A549 (cell line): ENCODE measurements at regions not wholly inside any gene's neighbourhood (a gene's known extent, or its start where the extent isn't known, plus 50 kb on each side); places are given as distances from the start of the nearest gene placed in this dataset.

ENCODE experiments used
- ATAC-seq, 2 experiments: fragments of 200-7000 bp in 1 of 2; fragments of >200 bp in 1 of 2; cut with Nextera tagmentation in 1 of 2; cut with Tn5 transposase in 1 of 2; 3 replicates each; pipeline versions ENCODE4 v1.8.0 to v1.9.1; 2018 to 2020; ENCODE audit warnings: mild to moderate bottlenecking in 1 of 2, moderate library complexity in 1 of 2
- CTCF ChIA-PET: fragments of 300-600 bp; sonication (Branson Sonifier 250); formaldehyde crosslinking; extraction: SDS; loops from one replicate; lab custom pipeline; 2021; ENCODE audit warnings: antibody characterized with exemption, inconsistent platforms; lab: Yijun Ruan, JAX
- POLR2A ChIA-PET: fragments of 350-600 bp; formaldehyde crosslinking; extraction: SDS; loops from one replicate; lab custom pipeline; 2021; ENCODE audit warnings: antibody characterized with exemption, inconsistent platforms; lab: Yijun Ruan, JAX
- DNase-seq, 2 experiments: peaks; one replicate each; pipeline versions ENCODE4 v3.0.0 to v3.0.0-alpha.2; 2011 to 2016; ENCODE audit warnings: low read depth in 1 of 2, low spot score in 1 of 2
- FAIRE-seq: peaks from 2 replicates; lab custom pipeline; 2011; peaks lifted over from hg19 to GRCh38; lab: Jason Lieb, UNC
- H3K27ac ChIP-seq, 2 experiments: fragments of >200 bp; sonication (Bioruptor Twin); formaldehyde crosslinking; 3 replicates each; pipeline ENCODE4 v1.5.1; 2016 to 2017
- H3K4me1 ChIP-seq: fragments of >200 bp; sonication (Bioruptor Twin); formaldehyde crosslinking; 3 replicates; pipeline ENCODE4 v1.6.1; 2016
- H3K4me2 ChIP-seq: fragments of >200 bp; sonication (Bioruptor Twin); formaldehyde crosslinking; 3 replicates; pipeline ENCODE4 v1.6.1; 2016
- H3K4me3 ChIP-seq: fragments of >200 bp; sonication (Bioruptor Twin); formaldehyde crosslinking; 3 replicates; pipeline ENCODE4 v1.5.1; 2016
- H3K9me3 ChIP-seq: fragments of >200 bp; sonication (Bioruptor Twin); formaldehyde crosslinking; 3 replicates; pipeline ENCODE4 v1.6.1; 2016
- BHLHE40 ChIP-seq: IDR thresholded peaks from 2 replicates; pipeline ENCODE4 v1.6.1; 2012; ENCODE audit warnings: low read depth, low read length, inconsistent platforms
- CBX8 ChIP-seq: fragments of 200-600 bp; sonication (generic); IDR thresholded peaks from 2 replicates; pipeline ENCODE4 v1.6.1; 2016
- CEBPB ChIP-seq, 2 experiments: fragments of >200 bp in 1 of 2; sonication (Bioruptor Twin) in 1 of 2; formaldehyde crosslinking in 1 of 2; IDR thresholded peaks; 2 replicates each; pipeline ENCODE4 v1.6.1; 2012 to 2016
- CHD4 ChIP-seq: fragments of 200-600 bp; sonication (generic); IDR thresholded peaks from 2 replicates; pipeline ENCODE4 v1.6.1; 2016; ENCODE audit warnings: antibody characterized with exemption, mild to moderate bottlenecking, borderline replicate concordance
- EHMT2 ChIP-seq: fragments of 200-600 bp; sonication (generic); IDR thresholded peaks from 2 replicates; pipeline ENCODE4 v1.6.1; 2016; ENCODE audit warnings: antibody characterized with exemption, low read depth, mild to moderate bottlenecking, moderate library complexity
- ESRRA ChIP-seq: fragments of 150-350 bp; IDR thresholded peaks from 2 replicates; pipeline ENCODE4 v1.6.1; 2014; ENCODE audit warnings: mild to moderate bottlenecking, low read length, borderline replicate concordance
- FOSL2 ChIP-seq, 2 experiments: fragments of 450-650 bp in 1 of 2; fragments of >200 bp in 1 of 2; sonication (Bioruptor Twin) in 1 of 2; formaldehyde crosslinking; IDR thresholded peaks; 2 replicates each; pipeline versions ENCODE4 v1.5.0 to v1.6.1; 2016 to 2020; ENCODE audit warnings: mild to moderate bottlenecking in 1 of 2, moderate library complexity in 1 of 2
- GATA3 ChIP-seq: IDR thresholded peaks from 2 replicates; pipeline ENCODE4 v1.6.1; 2012; ENCODE audit warnings: borderline replicate concordance
- HEYL ChIP-seq: fragments of 250-450 bp; sonication (Bioruptor Pico); IDR thresholded peaks from 2 replicates; pipeline ENCODE4 v1.8.0; 2021; ENCODE audit warnings: mild to moderate bottlenecking, moderate library complexity
- HOXA7 ChIP-seq: fragments of 250-450 bp; sonication (Bioruptor Pico); IDR thresholded peaks from 2 replicates; pipeline ENCODE4 v1.5.0; 2020; ENCODE audit warnings: mild to moderate bottlenecking, moderate library complexity
- MAFK ChIP-seq: fragments of 450-650 bp; IDR thresholded peaks from 2 replicates; pipeline ENCODE4 v1.6.1; 2014; ENCODE audit not compliant: partially characterized antibody
- PHF8 ChIP-seq: fragments of 200-600 bp; sonication (generic); IDR thresholded peaks from 2 replicates; pipeline ENCODE4 v1.6.1; 2016; ENCODE audit warnings: low read depth, mild to moderate bottlenecking, antibody characterized with exemption, moderate library complexity, borderline replicate concordance
- POLR2A ChIP-seq: IDR thresholded peaks from 2 replicates; pipeline ENCODE4 v1.6.1; 2012; ENCODE audit warnings: mild to moderate bottlenecking, low read length
- POLR2AphosphoS2 ChIP-seq: conservative IDR thresholded peaks from 2 replicates; pipeline ENCODE4 v1.6.1; 2012; ENCODE audit warnings: low read length, improper control_type of control experiment, inconsistent platforms
- RNF2 ChIP-seq: fragments of 200-600 bp; sonication (generic); IDR thresholded peaks from 2 replicates; pipeline ENCODE4 v1.6.1; 2016; ENCODE audit warnings: low read depth, mild to moderate bottlenecking, antibody characterized with exemption, moderate library complexity, borderline replicate concordance
- SMC3 ChIP-seq: fragments of >200 bp; sonication (Bioruptor Twin); formaldehyde crosslinking; IDR thresholded peaks from 3 replicates; pipeline ENCODE4 v1.6.1; 2018; ENCODE audit warnings: inconsistent platforms
- TFCP2L1 ChIP-seq: fragments of 250-450 bp; sonication (Bioruptor Pico); IDR thresholded peaks from 2 replicates; pipeline ENCODE4 v1.5.0; 2021; ENCODE audit warnings: mild to moderate bottlenecking
- ZC3H11A ChIP-seq: fragments of 450-650 bp; IDR thresholded peaks from 2 replicates; pipeline ENCODE4 v1.6.1; 2014; ENCODE audit warnings: antibody characterized with exemption, mild to moderate bottlenecking
- ZFP36 ChIP-seq: fragments of 450-650 bp; IDR thresholded peaks from 2 replicates; pipeline ENCODE4 v1.6.1; 2014; ENCODE audit warnings: borderline replicate concordance; ENCODE audit not compliant: partially characterized antibody
- ZNF302 ChIP-seq: fragments of 250-450 bp; sonication (Bioruptor Pico); IDR thresholded peaks from 2 replicates; pipeline ENCODE4 v1.9.0; 2021; ENCODE audit warnings: inconsistent platforms, mild to moderate bottlenecking, moderate library complexity
- ZSCAN20 ChIP-seq: fragments of 250-450 bp; sonication (Bioruptor Pico); IDR thresholded peaks from 2 replicates; pipeline ENCODE4 v1.8.0; 2022; ENCODE audit warnings: mild to moderate bottlenecking, moderate library complexity
- WGBS: methylation state at CpG from one replicate; pipeline ENCODE4 v1.1.6; 2017; ENCODE audit errors: missing lambda C conversion rate; 5-methylcytosine and 5-hydroxymethylcytosine counted together
- TF ChIP-seq, protein P1 (sequence below): IDR thresholded peaks from 2 replicates; pipeline ENCODE4 v1.6.1; 2012; ENCODE audit warnings: low read depth, borderline replicate concordance
- TF ChIP-seq, protein P2 (sequence below): fragments of 250-450 bp; sonication (Bioruptor Pico); IDR thresholded peaks from 2 replicates; pipeline ENCODE4 v1.5.0; 2020; ENCODE audit warnings: low read depth, mild to moderate bottlenecking, moderate library complexity
- TF ChIP-seq, protein P3 (sequence below): IDR thresholded peaks from 2 replicates; pipeline ENCODE4 v1.6.1; 2012
- TF ChIP-seq, protein P4 (sequence below): fragments of >200 bp; sonication (Bioruptor Twin); formaldehyde crosslinking; IDR thresholded peaks from 3 replicates; pipeline ENCODE4 v1.5.1; 2016
- TF ChIP-seq, protein P5 (sequence below): IDR thresholded peaks from 2 replicates; pipeline ENCODE4 v1.6.1; 2012

DNA sequence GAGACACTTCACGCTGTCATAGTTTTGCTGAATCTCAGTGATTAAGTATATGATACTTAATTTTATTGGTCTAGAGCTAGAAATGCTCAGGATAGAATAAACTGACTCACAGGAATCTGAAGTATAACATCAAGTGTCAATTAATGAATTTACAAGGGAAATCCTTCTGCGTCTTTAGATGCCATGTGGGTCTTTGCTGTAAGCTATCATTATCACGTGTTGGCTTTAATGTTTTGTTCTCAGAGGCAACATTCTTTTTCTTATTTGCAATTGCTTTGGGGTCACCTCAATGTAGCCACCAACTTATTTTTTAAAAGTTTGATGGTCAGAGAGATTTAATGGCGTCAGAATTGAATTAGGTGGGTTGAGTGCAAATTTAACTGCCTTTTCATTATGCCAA is 680.1 kb upstream of the PTBP2 start:
- DNase-seq (no peak), ATAC-seq (no peak), FAIRE-seq (no peak)
- TF ChIP-seq POLR2A (no peak), BHLHE40 (no peak), SMC3 (no peak), ZC3H11A (no peak), GATA3 (no peak), MAFK (no peak), PHF8 (no peak), CEBPB (IDR thresholded peaks at IDR 0.05) (no peak), RNF2 (no peak), TFCP2L1 (CRISPR knock-in tag) (no peak), HOXA7 (CRISPR knock-in tag) (no peak), ZFP36 (no peak), CHD4 (no peak), EHMT2 (no peak), HEYL (no peak), ZNF302 (no peak)
- TF ChIP-seq, protein P1, sequence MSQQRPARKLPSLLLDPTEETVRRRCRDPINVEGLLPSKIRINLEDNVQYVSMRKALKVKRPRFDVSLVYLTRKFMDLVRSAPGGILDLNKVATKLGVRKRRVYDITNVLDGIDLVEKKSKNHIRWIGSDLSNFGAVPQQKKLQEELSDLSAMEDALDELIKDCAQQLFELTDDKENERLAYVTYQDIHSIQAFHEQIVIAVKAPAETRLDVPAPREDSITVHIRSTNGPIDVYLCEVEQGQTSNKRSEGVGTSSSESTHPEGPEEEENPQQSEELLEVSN, result no peak
- TF ChIP-seq, protein P2, sequence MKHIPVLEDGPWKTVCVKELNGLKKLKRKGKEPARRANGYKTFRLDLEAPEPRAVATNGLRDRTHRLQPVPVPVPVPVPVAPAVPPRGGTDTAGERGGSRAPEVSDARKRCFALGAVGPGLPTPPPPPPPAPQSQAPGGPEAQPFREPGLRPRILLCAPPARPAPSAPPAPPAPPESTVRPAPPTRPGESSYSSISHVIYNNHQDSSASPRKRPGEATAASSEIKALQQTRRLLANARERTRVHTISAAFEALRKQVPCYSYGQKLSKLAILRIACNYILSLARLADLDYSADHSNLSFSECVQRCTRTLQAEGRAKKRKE (CRISPR knock-in tag), result no peak
- TF ChIP-seq, protein P3, sequence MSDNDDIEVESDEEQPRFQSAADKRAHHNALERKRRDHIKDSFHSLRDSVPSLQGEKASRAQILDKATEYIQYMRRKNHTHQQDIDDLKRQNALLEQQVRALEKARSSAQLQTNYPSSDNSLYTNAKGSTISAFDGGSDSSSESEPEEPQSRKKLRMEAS, result no peak
- TF ChIP-seq, protein P4, sequence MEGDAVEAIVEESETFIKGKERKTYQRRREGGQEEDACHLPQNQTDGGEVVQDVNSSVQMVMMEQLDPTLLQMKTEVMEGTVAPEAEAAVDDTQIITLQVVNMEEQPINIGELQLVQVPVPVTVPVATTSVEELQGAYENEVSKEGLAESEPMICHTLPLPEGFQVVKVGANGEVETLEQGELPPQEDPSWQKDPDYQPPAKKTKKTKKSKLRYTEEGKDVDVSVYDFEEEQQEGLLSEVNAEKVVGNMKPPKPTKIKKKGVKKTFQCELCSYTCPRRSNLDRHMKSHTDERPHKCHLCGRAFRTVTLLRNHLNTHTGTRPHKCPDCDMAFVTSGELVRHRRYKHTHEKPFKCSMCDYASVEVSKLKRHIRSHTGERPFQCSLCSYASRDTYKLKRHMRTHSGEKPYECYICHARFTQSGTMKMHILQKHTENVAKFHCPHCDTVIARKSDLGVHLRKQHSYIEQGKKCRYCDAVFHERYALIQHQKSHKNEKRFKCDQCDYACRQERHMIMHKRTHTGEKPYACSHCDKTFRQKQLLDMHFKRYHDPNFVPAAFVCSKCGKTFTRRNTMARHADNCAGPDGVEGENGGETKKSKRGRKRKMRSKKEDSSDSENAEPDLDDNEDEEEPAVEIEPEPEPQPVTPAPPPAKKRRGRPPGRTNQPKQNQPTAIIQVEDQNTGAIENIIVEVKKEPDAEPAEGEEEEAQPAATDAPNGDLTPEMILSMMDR, result no peak
- Histone ChIP-seq H3K4me3 (no peak overlapping the region), H3K27ac (no peak overlapping the region), H3K4me1 (no peaks in the 10 kb centered on the region), H3K9me3 (no peaks in the 10 kb centered on the region), H3K4me2 (no peak overlapping the region)
- CTCF ChIA-PET, result no interaction called here
- 26% methylated on average over 4 of the region's 4 CpGs for WGBS
- POLR2A ChIA-PET, result no interaction called here

DNA sequence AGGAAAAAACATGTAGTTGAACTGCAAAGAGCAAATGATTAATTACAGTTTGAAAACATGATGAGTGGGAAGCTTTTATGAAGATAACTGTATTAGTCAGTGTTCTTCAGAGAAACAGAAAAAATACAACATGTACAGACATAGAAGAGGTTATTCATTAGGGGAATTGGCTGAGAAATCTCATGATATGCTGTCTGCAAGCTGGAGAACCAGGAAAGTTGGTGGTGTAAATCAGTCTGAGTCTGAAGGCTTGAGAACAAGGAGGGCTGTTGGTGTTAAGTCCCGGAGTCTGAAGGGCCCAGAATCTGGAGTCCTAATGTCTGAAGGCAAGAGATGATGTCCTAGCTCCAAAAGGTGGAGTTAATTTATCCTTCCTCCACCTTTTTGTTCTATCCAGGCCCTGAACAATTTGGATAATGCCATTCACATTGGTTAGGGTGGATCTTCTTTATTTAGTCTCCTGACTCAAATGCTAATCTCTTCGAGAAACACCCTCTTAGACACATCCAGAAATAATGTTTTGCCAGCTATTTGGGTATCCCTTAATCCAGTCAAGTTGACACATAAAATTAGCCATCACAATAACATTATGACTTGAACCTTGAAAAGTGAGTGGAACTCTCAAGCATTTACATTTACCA is 672.9 kb upstream of the PTBP2 start:
- Histone ChIP-seq H3K4me2 (no peak overlapping the region), H3K4me3 (no peak overlapping the region), H3K4me1 (no peaks in the 10 kb centered on the region), H3K9me3 (no peaks in the 10 kb centered on the region), H3K27ac (no peak overlapping the region)
- 15% methylated on average over 2 of the region's 2 CpGs for whole genome bisulfite sequencing
- ChIA-PET POLR2A (no interaction called here), CTCF (no interaction called here)
- ATAC-seq (no peak), FAIRE-seq (no peak), DNase-seq (no peak)
- TF ChIP-seq FOSL2 (IDR thresholded peaks at IDR 0.05), result no peak
- TF ChIP-seq FOSL2 (CRISPR knock-in tag; IDR thresholded peaks at IDR 0.05), result no peak
- TF ChIP-seq BHLHE40, result no peak
- no peak for TF ChIP-seq ZFP36
- no peak for TF ChIP-seq CBX8
- no peak for TF ChIP-seq ESRRA
- TF ChIP-seq, protein P5, sequence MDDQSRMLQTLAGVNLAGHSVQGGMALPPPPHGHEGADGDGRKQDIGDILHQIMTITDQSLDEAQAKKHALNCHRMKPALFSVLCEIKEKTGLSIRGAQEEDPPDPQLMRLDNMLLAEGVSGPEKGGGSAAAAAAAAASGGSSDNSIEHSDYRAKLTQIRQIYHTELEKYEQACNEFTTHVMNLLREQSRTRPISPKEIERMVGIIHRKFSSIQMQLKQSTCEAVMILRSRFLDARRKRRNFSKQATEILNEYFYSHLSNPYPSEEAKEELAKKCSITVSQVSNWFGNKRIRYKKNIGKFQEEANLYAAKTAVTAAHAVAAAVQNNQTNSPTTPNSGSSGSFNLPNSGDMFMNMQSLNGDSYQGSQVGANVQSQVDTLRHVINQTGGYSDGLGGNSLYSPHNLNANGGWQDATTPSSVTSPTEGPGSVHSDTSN, result no peak
- no peak for TF ChIP-seq TFCP2L1 (CRISPR knock-in tag)
- TF ChIP-seq POLR2AphosphoS2, result no peak
- TF ChIP-seq ZSCAN20 (CRISPR knock-in tag), result no peak
